ENCODE measurements at regions not wholly inside any gene's neighbourhood (a gene's known extent, or its start where the extent isn't known, plus 50 kb on each side); places are given as distances from the start of the nearest gene placed in this dataset.

DNA sequence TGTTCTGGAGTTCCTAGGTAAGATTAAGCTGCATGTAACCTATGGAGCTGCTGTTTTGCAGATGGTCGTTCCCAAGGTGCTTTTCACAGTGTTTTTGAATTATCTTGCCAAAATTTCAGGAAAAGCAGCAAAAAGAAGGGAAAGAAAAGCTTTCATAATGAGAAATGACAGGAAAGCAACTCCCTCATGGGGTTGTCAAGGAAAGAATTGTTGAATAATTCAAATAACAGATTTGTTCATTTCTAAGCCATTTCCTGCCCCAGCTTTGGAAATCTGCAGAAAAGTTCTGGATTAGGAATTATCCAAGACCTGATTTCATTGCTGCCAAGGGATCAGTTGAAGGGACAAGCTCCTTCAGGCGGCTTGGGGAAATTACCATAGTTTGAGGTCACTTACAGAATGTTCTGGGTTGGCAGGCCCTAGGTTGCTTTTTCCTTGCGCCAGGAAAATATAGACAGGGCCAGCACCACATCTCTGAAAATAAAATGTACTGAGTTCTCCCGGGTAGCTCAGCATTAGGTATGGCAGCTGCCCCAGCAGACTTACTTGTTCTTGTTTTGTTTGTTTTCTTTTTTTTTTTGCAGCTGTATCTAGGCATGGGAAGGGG, 354.7 kb downstream of the STIM2 start:
- FAIRE-seq: no peak
- ChIA-PET POLR2A (no interaction called here), CTCF (no interaction called here)
- no peak overlapping the region for H3K27ac ChIP-seq
- no peak for DNase-seq (ENCODE audit: low read depth in 1 of 2, low spot score in 1 of 2)
- H3K4me3 ChIP-seq: no peak overlapping the region
- H3K4me2 ChIP-seq: no peak overlapping the region
- no peaks in the 10 kb centered on the region for H3K9me3 ChIP-seq
- no peak for ATAC-seq
- 24% methylated on average over 4 of the region's 4 CpGs for WGBS (ENCODE audit: missing lambda C conversion rate)
- TF ChIP-seq CHD2 (IDR thresholded peaks at IDR 0.05; ENCODE audit: low read length, partially characterized antibody): no peak
- TF ChIP-seq ZC3H11A (IDR thresholded peaks at IDR 0.05): no peak
- TF ChIP-seq SMC3 (IDR thresholded peaks at IDR 0.05): no peak
- TF ChIP-seq NR3C1 (IDR thresholded peaks at IDR 0.05): no peak
- no peak for TF ChIP-seq FOSL2 (IDR thresholded peaks at IDR 0.05)
- TF ChIP-seq FOSL2 (CRISPR knock-in tag; IDR thresholded peaks at IDR 0.05): no peak
- no peak for TF ChIP-seq EHMT2 (IDR thresholded peaks at IDR 0.05; ENCODE audit: low read depth)
- no peak for TF ChIP-seq ATOH8 (CRISPR knock-in tag; IDR thresholded peaks at IDR 0.05; ENCODE audit: low read depth)
- TF ChIP-seq CBX2 (IDR thresholded peaks at IDR 0.05; ENCODE audit: borderline replicate concordance, low read depth): no peak
- no peaks in the 10 kb centered on the region for H3K4me1 ChIP-seq

DNA sequence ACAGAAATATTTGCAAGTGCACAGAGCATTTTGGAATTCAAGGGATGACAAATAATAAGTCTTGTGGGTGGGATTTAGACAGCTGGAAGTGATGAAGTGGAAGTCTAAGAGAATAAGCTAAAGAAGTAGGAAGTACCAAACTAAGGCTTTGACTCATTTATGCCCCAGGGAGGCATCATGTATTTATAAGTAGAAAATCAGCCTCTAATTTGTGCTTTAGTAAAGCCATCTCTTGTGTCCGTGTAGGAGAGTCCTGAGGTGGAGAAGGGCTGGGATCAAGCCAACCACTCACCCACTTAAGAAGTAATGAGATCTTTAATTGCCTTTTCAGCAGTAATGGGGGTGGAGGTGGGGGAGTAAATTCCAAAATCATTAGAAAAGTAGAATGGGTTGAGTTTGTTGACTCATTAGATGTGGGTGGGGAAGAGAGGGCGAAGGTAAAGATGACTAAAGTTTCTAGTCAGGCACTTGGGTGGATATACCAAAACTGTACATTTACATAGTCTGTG, 356.7 kb downstream of the STIM2 start:
- Histone ChIP-seq H3K9me3 (no peaks in the 10 kb centered on the region), H3K27ac (no peak overlapping the region), H3K4me2 (no peak overlapping the region), H3K4me1 (no peaks in the 10 kb centered on the region), H3K4me3 (no peak overlapping the region)
- FAIRE-seq (no peak), ATAC-seq (no peak), DNase-seq (ENCODE audit: low read depth in 1 of 2, low spot score in 1 of 2) (no peak)
- WGBS (ENCODE audit: missing lambda C conversion rate): 0% methylated on average over 2 of the region's 2 CpGs
- TF ChIP-seq CTCF (IDR thresholded peaks at IDR 0.05) (no peak), HEYL (CRISPR knock-in tag; IDR thresholded peaks at IDR 0.05) (no peak), PBX3 (IDR thresholded peaks at IDR 0.05) (no peak), FOSB (CRISPR knock-in tag; IDR thresholded peaks at IDR 0.05) (no peak), MAZ (IDR thresholded peaks at IDR 0.05; ENCODE audit: borderline replicate concordance, low read depth, low read length) (no peak), FOXS1 (CRISPR knock-in tag; IDR thresholded peaks at IDR 0.05) (no peak), RFX5 (IDR thresholded peaks at IDR 0.05) (no peak), SMC3 (IDR thresholded peaks at IDR 0.05) (no peak), ZFP36 (IDR thresholded peaks at IDR 0.05; ENCODE audit: borderline replicate concordance, partially characterized antibody) (no peak), POLR2A (IDR thresholded peaks at IDR 0.05; ENCODE audit: low read length) (no peak), SREBF2 (IDR thresholded peaks at IDR 0.05) (no peak), MAX (IDR thresholded peaks at IDR 0.05) (no peak), FOSL2 (IDR thresholded peaks at IDR 0.05) (no peak), FOSL2 (CRISPR knock-in tag; IDR thresholded peaks at IDR 0.05) (no peak), GATA3 (IDR thresholded peaks at IDR 0.05; ENCODE audit: borderline replicate concordance) (no peak), HDAC2 (IDR thresholded peaks at IDR 0.05) (no peak), HES2 (IDR thresholded peaks at IDR 0.05) (no peak)
- TF ChIP-seq, protein P1, sequence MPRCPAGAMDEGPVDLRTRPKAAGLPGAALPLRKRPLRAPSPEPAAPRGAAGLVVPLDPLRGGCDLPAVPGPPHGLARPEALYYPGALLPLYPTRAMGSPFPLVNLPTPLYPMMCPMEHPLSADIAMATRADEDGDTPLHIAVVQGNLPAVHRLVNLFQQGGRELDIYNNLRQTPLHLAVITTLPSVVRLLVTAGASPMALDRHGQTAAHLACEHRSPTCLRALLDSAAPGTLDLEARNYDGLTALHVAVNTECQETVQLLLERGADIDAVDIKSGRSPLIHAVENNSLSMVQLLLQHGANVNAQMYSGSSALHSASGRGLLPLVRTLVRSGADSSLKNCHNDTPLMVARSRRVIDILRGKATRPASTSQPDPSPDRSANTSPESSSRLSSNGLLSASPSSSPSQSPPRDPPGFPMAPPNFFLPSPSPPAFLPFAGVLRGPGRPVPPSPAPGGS (IDR thresholded peaks at IDR 0.05): no peak
- POLR2A ChIA-PET: no interaction called here
- CTCF ChIA-PET: no interaction called here
